H1 (cell line): ENCODE measurements at regions not wholly inside any gene's neighbourhood (a gene's known extent, or its start where the extent isn't known, plus 50 kb on each side); places are given as distances from the start of the nearest gene placed in this dataset.

Experiments
- BCL11A ChIP-seq, 2 experiments: IDR thresholded peaks; one replicate each; pipeline ENCODE4 v1.6.1; 2011; ENCODE audit warnings: low read depth in 2 of 2, low read length in 2 of 2, mild to moderate bottlenecking in 2 of 2
- CTBP2 ChIP-seq: IDR thresholded peaks from 2 replicates; pipeline ENCODE4 v1.7.0; 2011; ENCODE audit warnings: borderline replicate concordance, mild to moderate bottlenecking, moderate library complexity, mixed read lengths, low read length; ENCODE audit not compliant: insufficient read depth, insufficient read length
- GABPA ChIP-seq: IDR thresholded peaks from 2 replicates; pipeline ENCODE4 v1.6.1; 2011; ENCODE audit warnings: mild to moderate bottlenecking, low read length, moderate library complexity, borderline replicate concordance; ENCODE audit not compliant: insufficient read depth
- GTF2F1 ChIP-seq: IDR thresholded peaks from 2 replicates; pipeline ENCODE4 v1.6.1; 2012; ENCODE audit warnings: low read depth, low read length, improper control_type of control experiment, borderline replicate concordance
- RBBP5 ChIP-seq: IDR thresholded peaks from 2 replicates; pipeline ENCODE4 v1.7.1; 2012; ENCODE audit warnings: low read depth, mild to moderate bottlenecking, inconsistent platforms, low read length, moderate library complexity, borderline replicate concordance
- RNF2 ChIP-seq: fragments of 200-900, 300-1000 bp; sonication (generic); IDR thresholded peaks from 2 replicates; pipeline ENCODE4 v1.7.1; 2016; ENCODE audit warnings: borderline replicate concordance, low read depth, mild to moderate bottlenecking, antibody characterized with exemption, low read length; ENCODE audit not compliant: poor library complexity, severe bottlenecking; ENCODE audit errors: missing control alignments
- TEAD4 ChIP-seq: IDR thresholded peaks from 2 replicates; pipeline ENCODE4 v1.6.1; 2012; ENCODE audit warnings: low read depth, low read length, inconsistent platforms, mixed read lengths

DNA sequence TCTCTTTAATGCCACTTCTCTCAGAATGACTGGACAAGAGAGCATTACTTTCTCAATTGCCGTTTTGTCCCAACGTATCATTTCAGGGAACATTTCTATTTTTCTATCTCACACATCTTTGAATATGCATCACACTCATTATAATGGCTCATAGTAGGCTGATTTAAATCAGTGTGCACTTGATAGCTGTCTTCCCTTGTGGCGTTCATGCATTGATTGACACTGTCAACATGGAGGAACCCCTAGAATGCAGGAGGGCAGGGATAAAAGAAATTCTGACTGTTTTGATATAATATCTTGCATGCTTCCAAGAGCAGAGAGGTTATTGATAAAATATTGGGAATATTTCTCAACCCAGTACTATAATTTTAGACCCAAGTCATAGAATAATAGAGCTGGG is 1528.9 kb upstream of the FLRT2 start (continued):
- no peak for TF ChIP-seq TEAD4
- TF ChIP-seq GTF2F1 = no peak
- no peak for TF ChIP-seq BCL11A (IDR thresholded peaks at IDR 0.05; ENCODE audit: low read depth in 2 of 2, low read length in 2 of 2)
- TF ChIP-seq RBBP5 = no peak
- no peak for TF ChIP-seq RNF2
- TF ChIP-seq CTBP2 = no peak
- TF ChIP-seq GABPA = no peak
